Colon (tissue), 2 donors: ENCODE measurements at regions not wholly inside any gene's neighbourhood (a gene's known extent, or its start where the extent isn't known, plus 50 kb on each side); places are given as distances from the start of the nearest gene placed in this dataset.

Experiments used
- FAIRE-seq: peaks from 2 replicates; lab custom pipeline; 2012; peaks lifted over from hg19 to GRCh38; lab: Jason Lieb, UNC
- donor health status: control.
- donor health status: control.

DNA sequence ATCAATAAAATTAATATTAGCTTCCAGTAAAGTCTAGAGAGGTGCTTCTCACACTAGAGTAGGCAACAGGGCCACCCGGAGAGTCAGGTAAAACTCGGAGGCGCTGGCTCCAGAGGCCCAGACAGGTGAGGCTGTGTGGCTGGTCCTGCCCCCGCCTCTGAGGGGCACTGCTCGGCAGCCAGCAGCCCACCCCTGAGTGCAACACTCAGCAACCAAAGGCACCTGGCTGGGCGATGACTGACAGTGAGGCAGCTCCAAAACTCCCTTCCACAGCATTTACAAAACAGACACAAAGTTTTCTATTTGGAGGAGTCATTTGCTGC, 138.8 kb upstream of the ID2 start:
- no peak for FAIRE-seq

DNA sequence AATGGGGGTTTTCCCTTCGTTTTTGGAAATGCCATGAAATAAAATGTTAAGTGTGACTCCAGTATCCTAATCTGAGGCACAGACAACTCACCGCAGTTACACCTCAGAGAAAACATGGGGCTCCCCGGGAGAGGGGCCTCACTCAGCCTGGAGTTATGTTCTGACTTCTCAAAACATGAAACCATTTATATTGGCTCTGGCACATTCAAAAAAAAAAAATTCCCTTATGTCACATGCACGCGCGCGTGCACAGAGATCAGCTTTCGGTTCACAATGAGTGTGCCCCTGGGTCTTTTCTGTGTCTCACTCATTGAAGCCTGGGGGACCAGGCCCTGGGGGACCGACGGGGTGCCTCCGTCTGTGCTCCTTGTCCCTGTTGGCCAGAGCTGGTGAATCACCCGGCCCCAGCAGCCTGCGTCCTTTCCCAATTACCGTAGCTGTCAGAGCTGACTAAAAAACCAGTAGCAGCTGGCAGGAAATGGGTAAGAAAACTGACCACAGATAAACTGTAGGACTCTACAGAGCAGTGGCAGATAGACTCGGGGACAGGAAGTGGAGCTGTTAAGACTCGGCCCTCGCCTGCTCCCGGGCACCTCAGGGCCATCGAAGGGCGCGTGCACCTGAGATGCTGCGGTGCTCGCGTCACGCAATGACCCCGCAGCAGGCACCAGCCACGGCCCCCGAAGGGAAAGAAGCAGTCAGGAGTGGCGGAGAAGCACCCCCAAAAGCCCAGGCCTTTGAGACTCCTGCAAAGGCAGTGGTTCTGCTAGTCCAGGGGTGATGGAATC, 138.3 kb upstream of the ID2 start:
- FAIRE-seq: no peak

- FAIRE-seq: no peak
Measured at GRCh38 chr2:8544171-8544785, 137.6 kb upstream of the ID2 start.

DNA sequence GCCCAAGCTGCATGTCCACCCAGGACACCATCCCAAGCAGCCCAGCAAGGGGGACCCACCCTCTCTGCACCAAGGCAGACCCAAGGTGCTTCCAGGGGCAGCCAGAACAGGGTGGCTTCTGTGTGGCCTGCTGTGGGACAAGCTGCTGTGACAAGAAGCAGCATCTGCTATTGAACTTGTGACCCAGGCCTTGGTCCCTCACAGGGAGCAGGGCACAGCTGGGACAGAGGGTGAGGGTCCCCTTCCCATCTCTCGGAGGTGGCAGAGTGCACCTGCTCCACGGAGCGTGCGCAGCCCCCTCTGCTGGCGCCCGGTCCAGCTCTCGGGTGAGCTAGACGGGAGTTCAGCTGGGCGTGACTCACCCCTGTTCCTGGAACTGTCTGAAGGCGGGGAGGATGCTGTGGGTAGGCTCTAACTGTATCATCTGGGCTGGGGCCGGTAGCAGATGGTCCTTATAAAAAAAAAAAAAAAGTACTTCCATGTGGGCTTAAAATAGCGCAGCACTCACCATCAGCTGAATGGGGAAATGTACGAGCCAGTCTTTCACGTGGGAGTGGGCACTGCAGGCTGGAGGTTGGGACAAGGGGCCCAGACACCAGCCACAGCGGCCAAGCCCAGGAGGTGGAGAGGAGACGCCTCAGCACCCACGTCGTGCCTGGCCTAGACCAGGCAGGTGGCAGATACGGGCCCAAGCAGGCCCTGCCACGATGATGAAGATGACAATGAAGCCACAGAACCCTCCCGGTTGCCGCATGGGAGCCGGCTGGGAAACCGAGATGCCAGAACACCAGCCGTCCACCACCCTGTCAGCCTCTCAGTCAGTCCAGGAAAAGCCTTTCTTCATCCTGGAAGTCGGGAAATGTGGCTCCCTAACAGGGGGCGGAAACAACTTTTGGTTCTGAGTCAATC, 136.8 kb upstream of the ID2 start:
- FAIRE-seq: no peak

DNA sequence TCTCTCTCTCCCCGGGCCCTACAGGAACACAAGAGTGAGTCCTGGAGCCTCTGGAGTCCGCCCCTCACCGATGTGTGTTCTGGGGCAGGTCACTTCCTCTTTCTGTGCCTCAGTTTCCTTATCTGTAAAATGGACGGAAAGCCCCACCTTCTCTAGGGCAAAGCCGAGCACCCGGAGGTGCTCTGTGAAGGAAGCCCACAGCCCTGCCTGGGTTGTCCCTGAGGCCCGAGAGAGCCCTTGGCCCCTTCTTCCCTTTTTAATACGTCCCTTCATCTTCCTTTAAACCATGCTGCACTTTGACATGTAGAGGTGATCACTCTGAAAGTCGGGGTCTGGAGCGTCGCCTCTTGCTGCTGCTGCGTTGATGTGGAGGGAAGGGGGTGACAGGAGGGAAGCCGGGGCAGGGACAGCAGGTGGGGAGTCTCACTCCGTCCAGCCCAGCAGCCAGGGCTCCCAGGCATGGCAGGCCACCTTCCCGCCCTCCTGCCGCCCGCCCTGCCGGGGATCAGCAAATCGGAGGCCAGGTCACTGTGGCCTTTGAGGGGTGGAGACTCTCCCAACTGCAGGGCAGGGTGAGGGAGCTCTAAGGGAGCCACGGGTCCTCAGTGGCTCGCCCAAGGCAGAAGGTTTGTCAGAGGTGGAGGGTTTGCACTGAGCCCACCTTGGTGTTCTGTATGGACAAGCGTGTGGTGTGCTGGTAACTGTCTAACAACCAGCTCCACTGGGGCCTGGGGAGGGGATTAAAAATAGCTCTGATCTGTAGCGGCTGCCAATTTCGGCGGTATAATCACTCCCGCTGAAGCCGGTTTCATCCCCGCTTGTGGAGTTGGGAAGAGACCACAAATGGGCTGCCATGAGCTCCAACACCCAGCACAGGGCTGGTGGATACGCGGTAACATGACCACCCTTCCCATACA, 135.9 kb upstream of the ID2 start:
- no peak for FAIRE-seq

DNA sequence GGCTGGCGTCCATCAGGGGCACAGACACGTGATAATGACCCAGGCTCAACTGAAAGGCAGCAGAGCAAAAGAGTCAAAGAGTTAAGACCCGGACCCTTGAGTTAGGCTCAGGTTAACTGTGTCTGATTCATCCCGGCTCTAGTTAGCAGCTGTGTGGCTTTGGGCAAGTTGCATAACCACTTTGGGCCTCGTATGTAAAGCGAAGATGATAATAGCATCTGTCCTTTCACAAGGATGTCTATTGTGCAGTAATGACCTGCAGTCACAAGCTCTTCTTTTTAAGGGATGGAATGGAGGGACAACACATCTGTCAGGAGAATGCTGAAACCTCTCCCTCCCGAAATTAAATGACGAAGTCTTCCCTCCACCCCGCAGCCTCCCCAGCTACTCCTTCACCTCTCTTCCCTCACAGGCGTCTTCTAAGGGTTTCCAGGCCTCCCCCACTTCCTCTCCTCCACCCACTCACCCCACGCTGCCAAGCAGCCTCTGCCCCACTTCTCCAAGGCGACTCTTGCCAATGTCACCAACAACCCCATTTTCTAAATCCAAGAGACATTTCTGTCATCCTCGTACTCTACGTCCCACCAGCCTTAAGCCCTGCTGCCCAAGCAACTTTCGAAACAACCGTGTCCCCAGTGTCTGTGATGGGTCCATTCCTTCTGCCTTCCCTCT, 135.1 kb upstream of the ID2 start:
- FAIRE-seq: no peak

DNA sequence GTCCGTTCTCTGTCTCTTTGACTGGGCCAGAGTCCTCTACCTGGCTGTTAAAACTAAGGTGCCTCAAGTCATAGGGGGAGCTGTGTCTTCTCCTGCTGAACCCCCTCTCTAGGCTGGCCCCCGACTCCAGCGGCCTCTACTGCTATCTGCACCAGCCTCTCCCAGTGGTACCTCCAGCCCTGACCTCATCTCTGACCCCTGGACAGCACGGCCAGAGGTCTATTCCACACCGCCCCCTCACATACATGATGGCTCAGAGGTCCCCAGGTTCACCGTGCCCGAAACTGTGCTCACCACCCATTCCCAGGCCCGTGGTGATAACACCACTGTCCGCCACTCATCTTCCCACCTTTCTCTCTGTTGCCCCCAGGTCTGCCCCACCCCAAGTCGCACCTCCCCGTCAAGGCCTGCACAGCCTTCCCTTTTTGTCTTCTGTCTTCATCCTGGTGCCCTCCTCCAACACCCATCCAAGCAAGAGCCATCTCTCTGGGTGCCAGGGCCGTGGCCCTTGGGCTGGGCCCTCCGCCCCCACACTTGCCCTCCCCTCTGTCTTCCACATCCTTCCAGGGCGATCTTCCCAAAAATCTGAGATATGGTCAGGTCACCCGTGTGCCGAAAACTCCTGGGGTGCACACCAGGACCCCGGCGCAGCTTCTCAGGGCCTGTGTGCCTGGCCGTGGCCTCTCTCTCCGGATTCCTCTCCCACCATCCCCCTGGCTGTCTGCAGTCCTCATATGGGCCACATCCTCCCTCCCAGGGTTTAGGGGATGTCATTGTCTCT, 134.4 kb upstream of the ID2 start:
- FAIRE-seq: no peak

- FAIRE-seq: no peak
Measured at GRCh38 chr2:8548065-8548618, 133.7 kb upstream of the ID2 start.

DNA sequence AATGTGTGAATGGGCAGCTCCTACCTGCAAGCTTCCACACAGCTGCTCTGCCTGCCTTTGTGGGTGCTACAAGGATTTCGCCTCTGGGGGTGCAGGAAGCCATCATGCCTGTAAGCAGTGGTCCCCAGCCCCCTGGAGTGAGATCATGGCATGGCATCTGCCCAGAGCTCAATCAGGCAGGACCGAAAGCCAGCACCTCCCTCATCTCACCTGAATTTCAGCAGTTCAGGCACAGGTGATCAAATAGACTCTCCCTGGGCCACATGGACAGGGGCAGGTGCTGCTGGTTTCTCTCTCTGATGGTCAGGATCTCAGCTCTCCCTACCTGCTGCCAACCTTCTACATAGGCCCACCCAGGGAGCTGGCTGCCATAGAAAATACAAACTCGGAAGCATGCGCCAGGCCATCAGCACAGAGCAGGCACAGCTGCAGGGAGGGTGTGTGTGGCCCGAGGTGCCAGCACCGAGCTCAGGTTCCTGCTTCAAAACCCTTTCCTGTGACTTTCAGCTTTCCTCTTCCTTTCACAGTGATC, 133.2 kb upstream of the ID2 start:
- no peak for FAIRE-seq

- FAIRE-seq: no peak
Measured at GRCh38 chr2:8549273-8549922, 132.5 kb upstream of the ID2 start.

DNA sequence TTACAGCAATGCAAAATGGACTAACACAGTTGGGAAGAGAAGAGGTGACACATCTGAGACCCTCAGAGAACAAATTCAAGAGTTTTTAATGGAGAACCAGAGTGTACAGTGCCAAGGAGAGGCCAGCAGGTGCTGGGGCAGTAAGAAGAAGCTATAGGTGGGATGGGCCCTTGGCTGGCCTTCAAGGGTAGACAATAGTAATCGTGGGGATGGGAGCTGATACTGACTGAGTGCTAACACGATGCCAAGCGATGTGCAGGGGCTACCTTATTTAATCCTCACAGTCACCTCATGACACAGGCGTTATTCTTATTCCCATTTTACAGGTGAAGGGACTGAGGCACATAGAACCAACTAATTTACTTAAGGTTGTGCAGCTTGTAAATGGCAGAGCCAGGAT, 131.9 kb upstream of the ID2 start:
- no peak for FAIRE-seq

GRCh38 chr2:8550481-8550880, 131.4 kb upstream of the ID2 start:
- FAIRE-seq: no peak

DNA sequence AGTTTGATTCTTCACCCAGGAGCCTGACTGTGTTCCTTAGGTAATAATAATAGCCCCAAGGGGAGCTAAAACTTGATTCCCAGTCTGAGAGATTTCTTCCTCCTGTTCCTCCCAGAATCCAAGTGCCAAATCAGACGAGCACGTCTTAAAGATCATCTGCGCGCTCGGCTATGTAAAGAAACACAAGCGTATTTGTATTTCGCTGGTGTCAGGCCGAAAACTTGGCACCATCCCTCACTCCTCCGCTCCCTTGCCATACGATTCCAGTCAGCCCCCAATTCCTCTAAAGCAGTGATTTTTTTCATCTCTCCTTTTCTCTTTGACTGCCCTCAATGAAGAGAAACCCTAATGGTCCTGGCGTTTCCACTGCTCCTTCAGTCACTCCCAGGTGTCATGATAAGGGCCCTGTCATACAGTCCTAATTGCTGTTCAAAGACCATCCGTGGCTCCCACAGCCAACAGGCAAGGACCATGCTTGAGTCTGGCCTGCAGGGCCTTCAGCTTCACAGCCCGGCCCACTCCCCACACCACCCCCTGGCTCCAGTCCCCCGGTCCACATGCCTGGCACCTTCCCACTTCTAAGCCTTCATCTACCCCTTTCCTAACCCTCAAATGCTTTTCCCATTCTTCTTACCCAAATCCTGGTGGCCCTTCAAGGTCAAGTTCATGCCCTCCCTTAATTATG, 130.8 kb upstream of the ID2 start:
- FAIRE-seq: no peak

DNA sequence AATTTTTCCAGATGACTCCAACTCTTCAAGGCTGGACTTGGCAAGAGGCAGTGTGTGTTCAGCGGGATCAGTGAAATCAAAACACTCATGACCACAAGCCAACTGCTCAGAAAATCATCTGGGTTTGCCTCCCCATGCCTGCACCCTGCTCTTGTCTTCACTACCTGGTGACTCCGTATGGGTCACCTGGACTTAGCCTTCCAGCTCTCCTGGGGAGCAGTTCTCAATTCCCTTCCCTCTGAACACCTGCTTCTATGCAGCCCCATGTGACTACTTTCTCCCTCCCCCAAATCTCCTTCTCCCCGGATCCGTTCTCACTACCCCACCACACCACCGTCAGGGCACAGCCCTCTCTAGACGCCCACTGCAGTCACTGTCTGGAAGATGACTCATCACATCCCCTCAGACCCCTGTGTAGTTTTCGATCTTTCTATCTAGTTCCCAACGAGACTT, 130.2 kb upstream of the ID2 start:
- no peak for FAIRE-seq

- no peak for FAIRE-seq
Measured at GRCh38 chr2:8552293-8552801, 129.5 kb upstream of the ID2 start.

GRCh38 chr2:8553643-8554042, 128.2 kb upstream of the ID2 start:
- no peak for FAIRE-seq

DNA sequence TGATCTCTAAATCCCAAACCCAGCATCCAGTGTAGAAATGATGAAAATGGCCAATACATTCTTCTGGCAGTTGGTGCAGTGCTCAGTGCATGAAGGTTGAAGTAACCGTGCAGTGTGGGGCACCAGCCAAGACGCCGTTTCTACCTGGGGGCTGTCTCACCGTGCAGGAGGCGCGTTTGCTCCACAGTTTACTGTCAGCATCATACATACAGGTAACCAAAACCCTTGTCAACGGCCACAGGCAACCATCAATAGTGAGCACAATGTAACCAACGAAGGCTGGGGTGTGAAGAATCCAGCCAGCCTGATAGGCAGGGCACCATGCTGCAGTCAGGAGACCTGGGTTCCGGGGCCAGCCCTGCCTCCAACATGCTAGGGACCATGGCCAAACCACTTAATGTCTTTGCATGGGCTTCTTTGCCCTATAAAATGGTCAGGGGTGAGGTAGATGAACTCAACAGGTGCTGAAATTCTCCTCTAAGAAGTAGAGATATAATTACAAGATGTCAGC, 127.5 kb upstream of the ID2 start:
- FAIRE-seq: no peak

GRCh38 chr2:8555543-8555942, 126.3 kb upstream of the ID2 start:
- FAIRE-seq: peak; percentile 86
